ENCODE measurements at regions not wholly inside any gene's neighbourhood (a gene's known extent, or its start where the extent isn't known, plus 50 kb on each side); places are given as distances from the start of the nearest gene placed in this dataset.

GRCh38 chr3:88267441-88267840 is 117.7 kb downstream of the C3orf38 start:
- in situ Hi-C loops (cut with HindIII; ENCODE audit: low pct_ligation_motif_present, low sequenced_read_pairs), result no loop called here
- no peaks in the 10 kb centered on the region for H3K27me3 ChIP-seq (replicated peaks)
- TF ChIP-seq CTCF (IDR thresholded peaks at IDR 0.05; ENCODE audit: low read depth, low read length, missing control alignments), result no peak
- H3K27ac ChIP-seq, result no peak overlapping the region
- DNase-seq, result no peak
- H3K4me3 ChIP-seq (ENCODE audit: low read depth, low read length), result no peak overlapping the region
- no peaks in the 10 kb centered on the region for H3K36me3 ChIP-seq (replicated peaks)

GRCh38 chr3:88267847-88268246 is 118.1 kb downstream of the C3orf38 start:
- H3K36me3 ChIP-seq (replicated peaks), result no peaks in the 10 kb centered on the region
- no peak overlapping the region for H3K4me3 ChIP-seq (ENCODE audit: low read depth, low read length)
- TF ChIP-seq CTCF (IDR thresholded peaks at IDR 0.05; ENCODE audit: low read depth, low read length, missing control alignments), result no peak
- in situ Hi-C loops (cut with HindIII; ENCODE audit: low pct_ligation_motif_present, low sequenced_read_pairs), result no loop called here
- DNase-seq, result no peak
- H3K27me3 ChIP-seq (replicated peaks), result no peaks in the 10 kb centered on the region
- H3K27ac ChIP-seq, result no peak overlapping the region

GRCh38 chr3:88280326-88280725 is 130.6 kb downstream of the C3orf38 start:
- Histone ChIP-seq H3K27me3 (replicated peaks) (no peaks in the 10 kb centered on the region), H3K36me3 (replicated peaks) (no peaks in the 10 kb centered on the region), H3K4me3 (ENCODE audit: low read depth, low read length) (no peak overlapping the region), H3K27ac (no peak overlapping the region)
- DNase-seq, result no peak
- in situ Hi-C loops (cut with HindIII; ENCODE audit: low pct_ligation_motif_present, low sequenced_read_pairs), result no loop called here
- TF ChIP-seq CTCF (IDR thresholded peaks at IDR 0.05; ENCODE audit: low read depth, low read length, missing control alignments), result no peak

GRCh38 chr3:88282528-88283241 is 132.9 kb downstream of the C3orf38 start:
- Histone ChIP-seq H3K27ac (no peak overlapping the region), H3K27me3 (replicated peaks) (no peaks in the 10 kb centered on the region), H3K4me3 (ENCODE audit: low read depth, low read length) (no peak overlapping the region), H3K36me3 (replicated peaks) (no peaks in the 10 kb centered on the region)
- DNase-seq, result no peak
- no peak for TF ChIP-seq CTCF (IDR thresholded peaks at IDR 0.05; ENCODE audit: low read depth, low read length, missing control alignments)
- in situ Hi-C loops (cut with HindIII; ENCODE audit: low pct_ligation_motif_present, low sequenced_read_pairs), result no loop called here

- no peak for TF ChIP-seq CTCF (IDR thresholded peaks at IDR 0.05; ENCODE audit: low read depth, low read length, missing control alignments)
- in situ Hi-C loops (cut with HindIII; ENCODE audit: low pct_ligation_motif_present, low sequenced_read_pairs), result no loop called here
- H3K27me3 ChIP-seq (replicated peaks), result no peaks in the 10 kb centered on the region
- H3K27ac ChIP-seq, result no peak overlapping the region
- no peaks in the 10 kb centered on the region for H3K36me3 ChIP-seq (replicated peaks)
- no peak for DNase-seq
- H3K4me3 ChIP-seq (ENCODE audit: low read depth, low read length), result no peak overlapping the region
These were observed 133.5 kb downstream of the C3orf38 start for GRCh38 chr3:88283242-88283592.

- Histone ChIP-seq H3K36me3 (replicated peaks) (no peaks in the 10 kb centered on the region), H3K4me3 (ENCODE audit: low read depth, low read length) (no peak overlapping the region), H3K27me3 (replicated peaks) (no peaks in the 10 kb centered on the region), H3K27ac (no peak overlapping the region)
- no peak for DNase-seq
- no peak for TF ChIP-seq CTCF (IDR thresholded peaks at IDR 0.05; ENCODE audit: low read depth, low read length, missing control alignments)
- in situ Hi-C loops (cut with HindIII; ENCODE audit: low pct_ligation_motif_present, low sequenced_read_pairs), result no loop called here
These were observed 141.7 kb downstream of the C3orf38 start for GRCh38 chr3:88291486-88291885.

Measured in brain microvascular endothelial cell (primary cell).